Esophagus squamous epithelium (tissue), 5 donors: ENCODE measurements at regions not wholly inside any gene's neighbourhood (a gene's known extent, or its start where the extent isn't known, plus 50 kb on each side); places are given as distances from the start of the nearest gene placed in this dataset.

Experiments
- DNase-seq: peaks from one replicate; lab custom pipeline; 2025; lab: John Stamatoyannopoulos, UW
- H3K27ac ChIP-seq, 4 donors: fragments of 200-600 bp; sonication (generic); one replicate each; pipeline ENCODE4 v1.5.1; 2016 to 2019; ENCODE audit warnings: mild to moderate bottlenecking in 1 of 4
- H3K27me3 ChIP-seq, 4 donors: fragments of 200-600 bp; sonication (generic); 1 replicate in 3 of 4; 2 replicates in 1 of 4; pipeline versions ENCODE4 v1.5.1 to v1.6.0; 2017 to 2021; ENCODE audit warnings: antibody characterized with exemption in 1 of 4
- H3K36me3 ChIP-seq, 3 donors: fragments of 200-600 bp; sonication (generic); one replicate each; pipeline ENCODE4 v1.5.1; 2016 to 2019
- H3K4me1 ChIP-seq, 3 donors: fragments of 200-600 bp; sonication (generic); one replicate each; pipeline ENCODE4 v1.5.1; 2017 to 2019
- H3K4me3 ChIP-seq, 4 donors: fragments of 200-600 bp; sonication (generic); 1 replicate in 3 of 4; 2 replicates in 1 of 4; pipeline ENCODE4 v1.5.1; 2016 to 2019; ENCODE audit warnings: mild to moderate bottlenecking in 2 of 4, moderate library complexity in 1 of 4
- H3K9me3 ChIP-seq, 3 donors: fragments of 200-600 bp; sonication (generic); one replicate each; pipeline ENCODE4 v1.5.1; 2016 to 2019
- POLR2A ChIP-seq, 4 donors: fragments of 450-650 bp; IDR thresholded peaks; one replicate each; pipeline ENCODE4 v1.6.1; 2017; ENCODE audit warnings: antibody characterized with exemption in 4 of 4, mild to moderate bottlenecking in 4 of 4, moderate library complexity in 3 of 4
- WGBS, 2 donors: methylation state at CpG; one replicate each; pipeline ENCODE4 v1.1.5; 2018; 5-methylcytosine and 5-hydroxymethylcytosine counted together
- intact Hi-C: fragments of 100-400 bp; cut with DNase I; formaldehyde crosslinking; loops from one replicate; pipeline ENCODE4 v1.15.0; 2022
- TF ChIP-seq, protein P1 (sequence below), 6 experiments: fragments of 450-650 bp in 4 of 6; fragments of 200-600 bp in 2 of 6; sonication (generic) in 2 of 6; IDR thresholded peaks; one replicate each; pipeline ENCODE4 v1.5.1; 2016 to 2019; ENCODE audit warnings: antibody characterized with exemption in 6 of 6, mild to moderate bottlenecking in 4 of 6, moderate library complexity in 4 of 6
- donor health status: DM: yes; HTN: yes; CAD: no.

DNA sequence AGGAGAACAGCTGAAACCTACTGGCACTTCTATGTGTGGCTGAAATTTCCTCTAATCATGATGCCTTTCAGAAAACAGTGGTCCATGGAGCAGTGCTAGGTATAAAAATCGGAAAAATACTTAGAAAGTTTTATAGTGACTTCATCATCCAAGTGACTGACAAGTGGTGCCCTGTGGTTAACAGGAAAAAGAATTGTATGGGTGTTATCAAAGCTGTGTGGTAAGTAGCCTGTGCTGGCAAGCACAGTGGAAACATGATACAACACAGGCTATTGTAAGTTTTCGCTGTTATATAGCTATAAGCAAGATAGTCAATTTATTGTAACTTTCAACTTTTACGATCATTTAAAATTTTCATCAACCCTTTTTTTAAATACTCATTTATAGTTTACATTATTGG, 1599.7 kb upstream of the ZEB2 start:
- H3K27me3 ChIP-seq, result no peaks in the 10 kb centered on the region
- no peaks in the 10 kb centered on the region for H3K36me3 ChIP-seq
- 77 to 81% methylated on average over 3 of the region's 3 CpGs for WGBS, 2 donors
- no peaks in the 10 kb centered on the region for H3K9me3 ChIP-seq
- H3K27ac ChIP-seq, result no peak overlapping the region
- H3K4me1 ChIP-seq, result no peaks in the 10 kb centered on the region
- intact Hi-C loops, result no loop called here
- no peak for DNase-seq
- H3K4me3 ChIP-seq, result no peak overlapping the region
- TF ChIP-seq, protein P1, sequence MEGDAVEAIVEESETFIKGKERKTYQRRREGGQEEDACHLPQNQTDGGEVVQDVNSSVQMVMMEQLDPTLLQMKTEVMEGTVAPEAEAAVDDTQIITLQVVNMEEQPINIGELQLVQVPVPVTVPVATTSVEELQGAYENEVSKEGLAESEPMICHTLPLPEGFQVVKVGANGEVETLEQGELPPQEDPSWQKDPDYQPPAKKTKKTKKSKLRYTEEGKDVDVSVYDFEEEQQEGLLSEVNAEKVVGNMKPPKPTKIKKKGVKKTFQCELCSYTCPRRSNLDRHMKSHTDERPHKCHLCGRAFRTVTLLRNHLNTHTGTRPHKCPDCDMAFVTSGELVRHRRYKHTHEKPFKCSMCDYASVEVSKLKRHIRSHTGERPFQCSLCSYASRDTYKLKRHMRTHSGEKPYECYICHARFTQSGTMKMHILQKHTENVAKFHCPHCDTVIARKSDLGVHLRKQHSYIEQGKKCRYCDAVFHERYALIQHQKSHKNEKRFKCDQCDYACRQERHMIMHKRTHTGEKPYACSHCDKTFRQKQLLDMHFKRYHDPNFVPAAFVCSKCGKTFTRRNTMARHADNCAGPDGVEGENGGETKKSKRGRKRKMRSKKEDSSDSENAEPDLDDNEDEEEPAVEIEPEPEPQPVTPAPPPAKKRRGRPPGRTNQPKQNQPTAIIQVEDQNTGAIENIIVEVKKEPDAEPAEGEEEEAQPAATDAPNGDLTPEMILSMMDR (IDR thresholded peaks at IDR 0.05), result no peak
- TF ChIP-seq POLR2A (IDR thresholded peaks at IDR 0.05), result no peak

DNA sequence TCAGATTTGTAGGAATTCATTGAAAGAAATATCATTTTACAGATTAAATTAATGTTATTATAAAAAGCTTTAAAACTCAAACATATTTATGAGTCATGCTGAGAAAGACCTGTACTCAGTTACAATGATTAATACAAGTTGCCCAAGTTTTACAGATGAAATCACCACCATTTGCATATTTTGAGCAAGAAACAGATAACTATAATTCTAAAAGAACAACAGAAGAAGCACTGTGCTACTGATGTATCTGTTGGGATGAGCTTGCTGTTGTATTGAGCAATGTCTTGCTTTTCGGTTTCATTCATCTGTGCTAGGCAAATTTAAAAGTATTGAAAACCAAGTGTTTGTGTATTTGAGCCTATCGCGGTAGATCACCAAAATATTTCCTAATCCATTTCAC, 1589.1 kb upstream of the ZEB2 start:
- H3K4me3 ChIP-seq, result no peak overlapping the region
- H3K27me3 ChIP-seq, result no peaks in the 10 kb centered on the region
- no peaks in the 10 kb centered on the region for H3K4me1 ChIP-seq
- DNase-seq, result no peak
- no peak for TF ChIP-seq POLR2A (IDR thresholded peaks at IDR 0.05)
- TF ChIP-seq, protein P1 (IDR thresholded peaks at IDR 0.05), result no peak
- intact Hi-C loops, result no loop called here
- no peaks in the 10 kb centered on the region for H3K36me3 ChIP-seq
- 64% methylated on average over 3 of the region's 3 CpGs; no CpG with 5 or more reads in 1 of the 2 donors for WGBS, 2 donors
- H3K27ac ChIP-seq, result no peak overlapping the region
- no peaks in the 10 kb centered on the region for H3K9me3 ChIP-seq

DNA sequence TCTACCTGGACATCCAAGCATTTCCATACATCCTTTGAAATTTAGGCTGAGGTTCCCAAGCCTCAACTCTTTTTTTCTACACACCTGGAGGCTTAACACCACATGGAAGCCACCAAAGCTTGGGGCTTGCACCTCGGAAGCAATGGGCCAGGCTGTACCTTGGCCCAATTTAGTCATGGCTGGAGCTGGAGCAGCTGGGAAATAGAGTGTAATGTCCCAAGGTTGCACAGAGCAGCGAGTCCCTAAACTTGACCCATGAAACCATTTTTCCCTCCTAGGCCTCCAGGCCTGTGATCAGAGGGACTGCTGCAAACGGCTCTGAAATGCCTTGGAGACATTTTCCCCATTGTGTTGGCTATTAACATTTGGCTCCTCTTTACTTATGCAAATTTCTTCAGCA, 1574.3 kb upstream of the ZEB2 start:
- intact Hi-C loops, result no loop called here
- no peak for DNase-seq
- H3K36me3 ChIP-seq, result no peaks in the 10 kb centered on the region

DNA sequence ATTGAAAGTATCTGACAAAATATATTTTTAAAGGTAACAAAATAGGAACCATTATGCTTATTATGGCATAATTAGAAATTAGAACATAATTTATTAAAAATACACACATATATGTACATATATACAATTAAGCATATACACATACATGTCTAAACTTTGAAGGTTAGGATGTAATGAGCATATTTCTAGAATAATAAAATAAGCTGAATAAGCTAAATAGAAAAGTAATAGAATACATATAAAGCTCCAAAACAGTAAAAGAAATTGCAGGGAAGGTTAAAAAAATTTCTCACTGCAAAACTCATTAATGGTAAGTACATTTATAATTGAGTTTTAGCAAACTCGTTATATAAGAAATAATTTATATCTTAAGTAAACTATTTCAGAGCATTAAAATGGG, 1561.5 kb upstream of the ZEB2 start:
- Histone ChIP-seq H3K4me1 (no peaks in the 10 kb centered on the region), H3K4me3 (no peak overlapping the region), H3K36me3 (no peaks in the 10 kb centered on the region), H3K27me3 (no peaks in the 10 kb centered on the region), H3K9me3 (no peaks in the 10 kb centered on the region), H3K27ac (no peak overlapping the region)
- no peak for DNase-seq
- WGBS, 2 donors, result 84 to 85% methylated on average over 1 of the region's 1 CpG
- intact Hi-C loops, result no loop called here
- TF ChIP-seq POLR2A (IDR thresholded peaks at IDR 0.05), result no peak
- TF ChIP-seq, protein P1 (IDR thresholded peaks at IDR 0.05), result no peak

More for the DNA sequence above, 1574.3 kb upstream of the ZEB2 start:
- WGBS, 2 donors, result 57 to 72% methylated on average over 2 to 3 of the region's 3 CpGs
- H3K4me3 ChIP-seq, result no peak overlapping the region
- TF ChIP-seq, protein P1 (IDR thresholded peaks at IDR 0.05), result no peak
- no peak for TF ChIP-seq POLR2A (IDR thresholded peaks at IDR 0.05)
- no peaks in the 10 kb centered on the region for H3K4me1 ChIP-seq
- H3K27ac ChIP-seq, result no peak overlapping the region
- peaks cover 0 to 27% (median 10%) of the 10 kb centered on the region in 3 donors for H3K9me3 ChIP-seq
- H3K27me3 ChIP-seq, result no peaks in the 10 kb centered on the region

DNA sequence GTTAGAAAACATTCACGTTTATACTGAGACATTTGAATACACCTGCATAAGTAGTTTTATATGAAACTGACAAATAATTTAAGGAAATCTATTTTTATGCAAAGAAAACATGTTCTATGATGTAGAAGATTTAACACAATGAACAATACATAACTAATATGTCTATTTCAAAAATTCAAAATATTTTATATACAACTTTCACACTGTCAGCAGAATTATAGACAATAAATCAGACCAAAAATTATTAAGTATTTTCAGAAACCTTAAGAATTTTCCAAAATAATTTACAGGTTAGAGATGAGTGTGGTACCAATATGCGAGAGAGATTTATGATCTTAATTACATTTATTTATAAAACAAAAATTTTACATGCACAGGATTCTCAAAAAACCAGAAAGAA, 1561.0 kb upstream of the ZEB2 start:
- 78% methylated on average over 2 of the region's 2 CpGs for WGBS, 2 donors
- no peaks in the 10 kb centered on the region for H3K9me3 ChIP-seq
- intact Hi-C loops, result no loop called here
- DNase-seq, result no peak
- no peaks in the 10 kb centered on the region for H3K4me1 ChIP-seq
- no peaks in the 10 kb centered on the region for H3K36me3 ChIP-seq
- TF ChIP-seq, protein P1 (IDR thresholded peaks at IDR 0.05), result no peak
- TF ChIP-seq POLR2A (IDR thresholded peaks at IDR 0.05), result no peak
- H3K27ac ChIP-seq, result no peak overlapping the region
- H3K27me3 ChIP-seq, result no peaks in the 10 kb centered on the region
- no peak overlapping the region for H3K4me3 ChIP-seq
